ENCODE measurements at regions not wholly inside any gene's neighbourhood (a gene's known extent, or its start where the extent isn't known, plus 50 kb on each side); places are given as distances from the start of the nearest gene placed in this dataset.

GRCh38 chrY:19307627-19308026, 436.9 kb downstream of the KDM5D start:
- TF ChIP-seq CTCF (IDR thresholded peaks at IDR 0.05): no peak
- no peak for TF ChIP-seq POLR2A (IDR thresholded peaks at IDR 0.05)
